Effector CD4-positive, alpha-beta T cell (primary cell): ENCODE measurements at regions not wholly inside any gene's neighbourhood (a gene's known extent, or its start where the extent isn't known, plus 50 kb on each side); places are given as distances from the start of the nearest gene placed in this dataset.
"Not testable (repeated sequence)": the region's sequence is repeated elsewhere in the genome, so short reads cannot be mapped to it uniquely, and the experiment has no call there.

Experiments used
- DNase-seq: peaks from one replicate; pipeline ENCODE4 v3.0.0-alpha.2; 2020

GRCh38 chr6:137657351-137657911 lies 163.2 kb upstream of the OLIG3 start:
- DNase-seq = no peak

- DNase-seq = no peak
These were observed 164.1 kb upstream of the OLIG3 start for GRCh38 chr6:137658287-137658686.

- no peak for DNase-seq
These were observed 165.7 kb upstream of the OLIG3 start for GRCh38 chr6:137659871-137660270.

- no peak for DNase-seq
These were observed 166.1 kb upstream of the OLIG3 start for GRCh38 chr6:137660296-137660731.

- DNase-seq = peak; percentile 23
These were observed 167.4 kb upstream of the OLIG3 start for GRCh38 chr6:137661601-137662000.

GRCh38 chr6:137664183-137664582 lies 170.0 kb upstream of the OLIG3 start:
- DNase-seq = no peak

- DNase-seq = no peak
These were observed 171.2 kb upstream of the OLIG3 start for GRCh38 chr6:137665342-137665934.

GRCh38 chr6:137666202-137666774 lies 172.1 kb upstream of the OLIG3 start:
- DNase-seq = no peak

- DNase-seq = no peak
These were observed 179.4 kb upstream of the OLIG3 start for GRCh38 chr6:137673603-137674002.

- DNase-seq = no peak
These were observed 182.7 kb upstream of the OLIG3 start for GRCh38 chr6:137676888-137677287.

- DNase-seq = no peak
These were observed 183.5 kb upstream of the OLIG3 start for GRCh38 chr6:137677709-137678108.

GRCh38 chr6:137678451-137678850 lies 184.3 kb upstream of the OLIG3 start:
- DNase-seq = no peak

GRCh38 chr6:137680705-137681346 lies 186.2 kb upstream of the TNFAIP3 start:
- no peak for DNase-seq

- DNase-seq = no peak
These were observed 185.5 kb upstream of the TNFAIP3 start for GRCh38 chr6:137681445-137682009.

GRCh38 chr6:137682658-137683057 lies 184.4 kb upstream of the TNFAIP3 start:
- DNase-seq = not testable (repeated sequence)

GRCh38 chr6:137683916-137684315 lies 183.1 kb upstream of the TNFAIP3 start:
- no peak for DNase-seq

GRCh38 chr6:137685798-137686375 lies 181.2 kb upstream of the TNFAIP3 start:
- DNase-seq = no peak

- no peak for DNase-seq
These were observed 179.2 kb upstream of the TNFAIP3 start for GRCh38 chr6:137687818-137688217.

- DNase-seq = no peak
These were observed 178.7 kb upstream of the TNFAIP3 start for GRCh38 chr6:137688230-137688971.

- no peak for DNase-seq
These were observed 177.7 kb upstream of the TNFAIP3 start for GRCh38 chr6:137689377-137689776.

GRCh38 chr6:137690034-137690433 lies 177.0 kb upstream of the TNFAIP3 start:
- DNase-seq = no peak

- no peak for DNase-seq
These were observed 176.3 kb upstream of the TNFAIP3 start for GRCh38 chr6:137690721-137691120.

GRCh38 chr6:137692308-137692707 lies 174.8 kb upstream of the TNFAIP3 start:
- no peak for DNase-seq
